Astrocyte of the spinal cord (primary cell): ENCODE measurements at regions not wholly inside any gene's neighbourhood (a gene's known extent, or its start where the extent isn't known, plus 50 kb on each side); places are given as distances from the start of the nearest gene placed in this dataset.
"Not testable (repeated sequence)": the region's sequence is repeated elsewhere in the genome, so short reads cannot be mapped to it uniquely, and the experiment has no call there.

ENCODE experiments used
- DNase-seq: peaks from one replicate; pipeline ENCODE4 v3.0.0; 2011; ENCODE audit warnings: low read depth, low spot score
- H3K4me3 ChIP-seq: 2 replicates; pipeline ENCODE4 v1.5.1; 2011; ENCODE audit warnings: low read depth, mild to moderate bottlenecking, low read length, moderate library complexity
- CTCF ChIP-seq: IDR thresholded peaks from 2 replicates; pipeline ENCODE4 v1.5.1; 2012; ENCODE audit warnings: low read depth, mild to moderate bottlenecking, low read length, inconsistent platforms
- in situ Hi-C: cut with HindIII; loops from 2 replicates; pipeline ENCODE4 v1.10.0; 2017; ENCODE audit warnings: low sequenced_read_pairs

GRCh38 chrX:5324546-5324945 lies 904.1 kb downstream of the NLGN4X start:
- in situ Hi-C loops: no loop called here
- TF ChIP-seq CTCF: no peak

GRCh38 chrX:5314148-5314547 lies 914.5 kb downstream of the NLGN4X start:
- in situ Hi-C loops: no loop called here
- no peak for DNase-seq
- TF ChIP-seq CTCF: no peak
- no peak overlapping the region for H3K4me3 ChIP-seq

More at GRCh38 chrX:5324546-5324945, 904.1 kb downstream of the NLGN4X start:
- H3K4me3 ChIP-seq: no peak overlapping the region
- no peak for DNase-seq

- H3K4me3 ChIP-seq: no peak overlapping the region
- in situ Hi-C loops: no loop called here
- DNase-seq: no peak
- TF ChIP-seq CTCF: no peak
These were observed 921.3 kb downstream of the NLGN4X start for GRCh38 chrX:5307416-5307815.

GRCh38 chrX:5306654-5307121 lies 922.0 kb downstream of the NLGN4X start:
- H3K4me3 ChIP-seq: no peak overlapping the region
- no peak for TF ChIP-seq CTCF
- DNase-seq: no peak
- in situ Hi-C loops: no loop called here

DNA sequence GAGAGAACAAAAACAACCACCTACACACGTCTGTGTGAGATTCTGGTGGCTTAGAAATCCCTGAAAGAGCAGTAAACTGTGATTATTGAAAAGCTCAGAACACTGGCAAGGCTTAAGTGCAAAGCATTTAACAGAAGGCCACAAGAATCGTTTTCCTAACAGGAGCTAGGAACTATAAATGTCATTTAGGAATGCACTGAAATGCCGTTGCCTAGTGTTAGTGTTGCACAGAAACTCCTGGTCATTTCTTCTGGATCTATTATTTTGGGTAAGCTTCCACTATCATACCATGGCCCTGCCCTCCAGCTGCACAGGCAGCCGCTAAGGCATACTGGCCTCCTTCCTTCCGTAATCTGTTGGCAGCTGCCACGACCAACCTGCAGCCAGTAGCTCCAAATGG lies 923.2 kb downstream of the NLGN4X start:
- H3K4me3 ChIP-seq: no peak overlapping the region
- in situ Hi-C loops: no loop called here
- no peak for TF ChIP-seq CTCF
- no peak for DNase-seq

DNA sequence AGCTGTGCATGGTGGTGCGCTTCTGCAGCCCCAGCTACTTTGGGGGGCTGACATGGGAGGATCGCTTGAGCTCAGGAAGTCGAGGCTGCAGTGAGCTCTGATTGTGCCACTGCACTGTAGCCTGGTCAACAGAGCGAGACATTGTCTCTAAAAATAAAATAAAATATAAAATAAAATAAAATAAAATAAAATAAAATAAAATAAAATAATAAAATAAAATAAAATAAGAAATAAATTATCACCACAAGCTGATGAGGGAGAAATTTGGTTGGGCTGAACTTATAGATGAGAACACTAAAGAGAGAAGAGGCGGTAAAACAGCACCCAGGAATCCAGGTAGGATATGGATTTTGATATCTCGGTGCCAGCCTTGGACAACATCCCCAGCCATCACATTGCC lies 933.7 kb downstream of the NLGN4X start:
- no peak for TF ChIP-seq CTCF
- no peak overlapping the region for H3K4me3 ChIP-seq
- in situ Hi-C loops: no loop called here
- no peak for DNase-seq

DNA sequence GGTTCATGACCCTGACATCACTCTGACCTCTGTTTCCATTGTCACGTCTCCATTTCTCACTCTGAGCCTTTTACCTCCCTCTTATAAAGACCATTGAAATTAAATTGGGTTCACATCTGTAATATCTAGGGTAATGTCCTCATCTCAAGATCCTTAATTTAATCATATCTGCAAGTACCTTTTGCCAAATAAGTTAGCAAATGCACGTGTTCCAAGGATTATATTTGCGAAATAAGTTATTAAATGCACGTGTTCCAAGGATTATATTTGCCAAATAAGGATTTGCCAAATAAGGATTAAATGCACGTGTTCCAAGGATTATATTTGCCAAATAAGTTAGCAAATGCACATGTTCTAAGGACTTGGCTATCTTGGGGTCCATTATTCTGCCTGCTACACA lies 938.0 kb downstream of the NLGN4X start:
- in situ Hi-C loops: no loop called here

DNA sequence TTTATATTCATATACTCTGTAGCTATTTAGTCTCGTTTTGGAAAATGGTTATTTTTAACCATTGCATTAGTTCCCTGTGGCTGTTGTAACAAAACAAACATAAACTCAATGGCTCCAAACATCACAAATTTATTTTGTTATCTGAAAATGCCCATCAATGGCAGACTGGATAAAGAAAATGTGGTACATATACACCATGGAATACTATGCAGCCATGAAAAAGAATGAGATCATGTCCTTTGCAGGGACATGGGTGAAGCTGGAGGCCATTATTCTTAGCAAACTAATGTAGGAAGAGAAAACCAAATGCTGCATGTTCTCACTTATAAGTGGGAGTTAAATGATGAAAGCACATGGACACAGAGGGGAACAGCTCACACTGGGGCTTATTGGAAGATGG lies 938.7 kb downstream of the NLGN4X start:
- H3K4me3 ChIP-seq, in situ Hi-C loops: not testable (repeated sequence)

More for the DNA sequence above, 938.0 kb downstream of the NLGN4X start:
- H3K4me3 ChIP-seq: no peak overlapping the region
- TF ChIP-seq CTCF: no peak
- DNase-seq: no peak

More for the DNA sequence above, 938.7 kb downstream of the NLGN4X start:
- DNase-seq: not testable (repeated sequence)
